GM12878 (cell line): ENCODE measurements at regions not wholly inside any gene's neighbourhood (a gene's known extent, or its start where the extent isn't known, plus 50 kb on each side); places are given as distances from the start of the nearest gene placed in this dataset.

Experiments used
- ATAC-seq: fragments of 200-7000 bp; cut with Tn5 transposase; 3 replicates; pipeline ENCODE4 v1.9.1; 2020; ENCODE audit warnings: mild to moderate bottlenecking, moderate library complexity
- BruUV-seq: library from RNA; stranded (reverse); fragments of 400-500 nt; replicated peaks from 2 replicates; lab custom pipeline; 2021; lab: Mats Ljungman, UMichigan
- CTCF ChIA-PET: fragments of 300-600 bp; sonication (Branson Sonifier 250); formaldehyde crosslinking; extraction: SDS; loops from one replicate; lab custom pipeline; 2021; ENCODE audit warnings: inconsistent platforms; lab: Yijun Ruan, JAX
- POLR2A ChIA-PET: fragments of 350-600 bp; formaldehyde crosslinking; extraction: SDS; loops from one replicate; lab custom pipeline; 2021; ENCODE audit warnings: inconsistent platforms; lab: Charles Lee
- RAD21 ChIA-PET: fragments of 300-600 bp; sonication (Branson Sonifier 250); formaldehyde crosslinking; loops from one replicate; lab custom pipeline; 2023; ENCODE audit warnings: antibody characterized with exemption; ENCODE audit not compliant: unreplicated experiment; lab: Charles Lee
- SMC1A ChIA-PET: fragments of 300-600 bp; sonication (Branson Sonifier 250); formaldehyde crosslinking; loops from one replicate; lab custom pipeline; 2023; ENCODE audit not compliant: unreplicated experiment, uncharacterized antibody; lab: Charles Lee
- DNase-seq: peaks from one replicate; pipeline ENCODE4 v3.0.0-alpha.2; 2011; ENCODE audit warnings: low read depth, low spot score
- FAIRE-seq: peaks from 3 replicates; lab custom pipeline; 2011; peaks lifted over from hg19 to GRCh38; lab: Jason Lieb, UNC
- H2AFZ ChIP-seq: 2 replicates; pipeline ENCODE4 v1.6.0; 2011; ENCODE audit warnings: low read depth, low read length, control low read depth; ENCODE audit not compliant: control insufficient read depth
- H3K27ac ChIP-seq: 2 replicates; pipeline ENCODE4 v1.5.1; 2011; ENCODE audit warnings: control low read depth; ENCODE audit not compliant: control insufficient read depth, insufficient read depth
- H3K27me3 ChIP-seq, 2 experiments: replicated peaks in 1 of 2; 2 replicates each; pipeline versions ENCODE4 v1.6.0 to v1.6.1; 2011; ENCODE audit warnings: low read length in 1 of 2; ENCODE audit not compliant: control insufficient read depth in 2 of 2, insufficient read depth in 2 of 2
- H3K36me3 ChIP-seq, 2 experiments: 2 replicates each; pipeline ENCODE4 v1.5.1; 2011; ENCODE audit warnings: low read length in 1 of 2; ENCODE audit not compliant: control insufficient read depth in 2 of 2, insufficient read depth in 2 of 2
- H3K4me1 ChIP-seq: 2 replicates; pipeline ENCODE4 v1.6.1; 2011; ENCODE audit warnings: mild to moderate bottlenecking, low read length, moderate library complexity, mixed read lengths; ENCODE audit not compliant: control insufficient read depth, insufficient read depth
- H3K4me2 ChIP-seq: 2 replicates; pipeline ENCODE4 v1.6.0; 2011; ENCODE audit warnings: control low read depth; ENCODE audit not compliant: control insufficient read depth, insufficient read depth
- H3K4me3 ChIP-seq: fragments of 200-600 bp; sonication (generic); 2 replicates; pipeline ENCODE4 v1.5.1; 2016
- H3K79me2 ChIP-seq: 2 replicates; pipeline ENCODE4 v1.6.0; 2011; ENCODE audit warnings: low read length; ENCODE audit not compliant: control insufficient read depth, insufficient read depth
- H3K9ac ChIP-seq: 2 replicates; pipeline ENCODE4 v1.8.0; 2011; ENCODE audit warnings: low read length, control low read depth, mixed read lengths; ENCODE audit not compliant: control insufficient read depth, insufficient read depth
- H3K9me3 ChIP-seq: replicated peaks from 3 replicates; pipeline ENCODE4 v1.5.1; 2011; ENCODE audit warnings: mild to moderate bottlenecking, low read length; ENCODE audit not compliant: control insufficient read depth, insufficient read depth
- H4K20me1 ChIP-seq: 2 replicates; pipeline ENCODE4 v1.6.0; 2011; ENCODE audit not compliant: control insufficient read depth, insufficient read depth
- BCL11A ChIP-seq: IDR thresholded peaks from 2 replicates; pipeline ENCODE4 v1.6.1; 2011; ENCODE audit warnings: low read depth, low read length
- EED ChIP-seq: sonication (generic); IDR thresholded peaks from 2 replicates; pipeline ENCODE4 v1.6.1; 2016; ENCODE audit warnings: antibody characterized with exemption, low read depth
- IRF5 ChIP-seq: fragments of 450-650 bp; IDR thresholded peaks from 2 replicates; pipeline ENCODE4 v1.6.1; 2017; ENCODE audit warnings: borderline replicate concordance
- MYB ChIP-seq: fragments of 150-350 bp; IDR thresholded peaks from 2 replicates; pipeline ENCODE4 v1.6.1; 2014; ENCODE audit warnings: mild to moderate bottlenecking, low read depth, low read length, borderline replicate concordance
- NFXL1 ChIP-seq: fragments of 450-650 bp; IDR thresholded peaks from 2 replicates; pipeline ENCODE4 v1.6.1; 2017; ENCODE audit warnings: antibody characterized with exemption, mild to moderate bottlenecking, borderline replicate concordance
- PAX8 ChIP-seq: fragments of 450-650 bp; IDR thresholded peaks from 2 replicates; pipeline ENCODE4 v1.6.1; 2017; ENCODE audit warnings: mild to moderate bottlenecking, moderate library complexity
- PML ChIP-seq: IDR thresholded peaks from 2 replicates; pipeline ENCODE4 v1.6.1; 2012; ENCODE audit warnings: low read length, inconsistent platforms
- POLR2AphosphoS2 ChIP-seq: IDR thresholded peaks from 2 replicates; pipeline ENCODE4 v1.6.1; 2011; ENCODE audit warnings: low read depth, mild to moderate bottlenecking, low read length, improper control_type of control experiment, moderate library complexity
- ZNF622 ChIP-seq: fragments of 450-650 bp; IDR thresholded peaks from 2 replicates; pipeline ENCODE4 v1.6.1; 2017; ENCODE audit warnings: mild to moderate bottlenecking, inconsistent platforms
- WGBS: methylation state at CpG from one replicate; pipeline ENCODE4 v1.1.6; 2016; ENCODE audit warnings: low lambda C conversion rate; ENCODE audit not compliant: insufficient replicate concordance, insufficient coverage; ENCODE audit errors: missing lambda C conversion rate; 5-methylcytosine and 5-hydroxymethylcytosine counted together
- in situ Hi-C: fragments of 300-500 bp; cut with MboI; formaldehyde crosslinking; loops from 9 replicates; pipeline ENCODE4 v1.14.3; 2018; ENCODE audit warnings: mixed read lengths
- intact Hi-C: fragments of 100-400 bp; cut with micrococcal nuclease; formaldehyde crosslinking; loops from one replicate; pipeline ENCODE4 v1.14.2; 2022; ENCODE audit not compliant: unreplicated experiment
- TF ChIP-seq, protein P1 (sequence below): IDR thresholded peaks from 2 replicates; pipeline ENCODE4 v1.6.1; 2011; ENCODE audit warnings: low read depth, low read length, improper control_type of control experiment, borderline replicate concordance

DNA sequence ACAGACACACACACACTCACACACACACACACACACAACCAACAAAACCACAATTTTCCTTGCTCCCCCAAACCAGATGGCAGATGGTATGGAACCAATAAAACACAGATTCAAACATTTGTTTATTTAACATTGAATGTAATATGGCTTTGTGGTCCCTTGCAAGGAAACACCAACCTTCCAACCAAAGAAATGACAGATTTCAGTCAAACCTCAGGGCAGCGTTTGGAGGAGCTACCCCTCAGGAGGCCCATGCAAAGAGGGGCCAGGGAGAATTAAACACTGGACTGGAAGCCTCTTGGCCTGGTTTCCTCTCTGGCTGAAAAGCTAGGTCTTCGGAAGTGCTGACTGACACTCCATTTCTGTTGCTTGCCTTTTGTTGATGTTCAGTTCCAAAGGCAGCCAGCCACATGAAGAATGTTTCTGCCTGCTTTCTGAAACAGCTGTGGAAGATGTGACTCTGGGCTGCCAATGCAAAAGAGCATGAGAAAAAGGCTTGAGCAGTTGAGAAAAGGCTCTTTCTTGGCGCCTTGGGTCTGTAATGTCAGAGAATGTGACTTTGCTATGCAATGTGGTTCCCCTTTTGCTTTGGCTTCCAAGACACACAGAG lies 296.1 kb downstream of the RPLP1 start:
- Histone ChIP-seq H4K20me1 (no peaks in the 10 kb centered on the region), H3K4me1 (no peaks in the 10 kb centered on the region), H2AFZ (no peak overlapping the region), H3K4me2 (no peak overlapping the region), H3K4me3 (no peak overlapping the region), H3K9me3 (peaks cover 22% of the 10 kb centered on the region), H3K36me3 (no peaks in the 10 kb centered on the region), H3K27me3 (peaks cover 2 to 4% of the 10 kb centered on the region in 2 experiments; a peak in 2 of 4 replicates), H3K79me2 (no peaks in the 10 kb centered on the region), H3K9ac (no peak overlapping the region), H3K27ac (no peak overlapping the region)
- ATAC-seq = no peak
- no peak for DNase-seq
- POLR2A ChIA-PET = no interaction called here
- FAIRE-seq = no peak
- in situ Hi-C loops = no loop called here
- 70% methylated on average over 3 of the region's 3 CpGs for WGBS
- intact Hi-C loops = no loop called here
- SMC1A ChIA-PET = interaction anchor here (0.8 to 1.7 kb wide), 6 partner anchors 18 to 757 kb away, joined by 3 to 7 read pairs (median 3); no protein-coding TSS in a partner anchor
- no peak for TF ChIP-seq POLR2AphosphoS2
- CTCF ChIA-PET = interaction anchor here (0.8 to 2.4 kb wide), 8 partner anchors 14 to 349 kb away, joined by 3 to 9 read pairs (median 4); partner anchors contain the start of gene TLE3
- no TSS peak for BruUV-seq
- RAD21 ChIA-PET = interaction anchor here (0.9 to 2.6 kb wide), 2 partner anchors 11 to 350 kb away, joined by 4 to 8 read pairs; no protein-coding TSS in a partner anchor

DNA sequence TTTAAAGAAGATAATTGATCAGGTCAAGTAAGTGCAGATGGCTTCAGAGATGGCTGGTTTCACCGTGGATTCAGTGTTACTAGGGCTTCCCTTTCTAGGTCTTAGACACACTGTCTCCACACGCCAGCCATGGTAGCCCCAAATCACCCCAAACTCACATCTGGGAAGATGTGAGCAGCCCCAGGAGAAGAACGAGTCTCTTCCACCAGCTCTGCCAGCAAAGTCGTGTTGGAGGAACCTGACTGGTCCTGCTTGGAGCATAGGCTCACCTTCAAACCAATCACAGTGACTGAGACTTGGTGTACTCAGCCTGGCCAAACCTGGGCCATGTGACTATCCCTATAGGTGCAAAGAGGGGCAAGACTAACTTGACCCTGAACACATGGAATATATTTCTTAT lies 296.7 kb downstream of the RPLP1 start:
- ChIA-PET RAD21 (interaction anchor here (0.9 to 2.6 kb wide), 2 partner anchors 11 to 350 kb away, joined by 4 to 8 read pairs; no protein-coding TSS in a partner anchor), CTCF (interaction anchor here (0.8 to 2.4 kb wide), 7 partner anchors 14 to 348 kb away, joined by 3 to 9 read pairs (median 4); partner anchors contain the start of gene TLE3), POLR2A (no interaction called here), SMC1A (interaction anchor here (0.8 to 2.7 kb wide), 9 partner anchors 9 to 757 kb away, joined by 3 to 11 read pairs (median 3); no protein-coding TSS in a partner anchor)
- H2AFZ ChIP-seq = no peak overlapping the region
- no peaks in the 10 kb centered on the region for H3K36me3 ChIP-seq
- ATAC-seq (no peak), FAIRE-seq (no peak), DNase-seq (no peak)
- H3K4me3 ChIP-seq = no peak overlapping the region
- in situ Hi-C loops (no loop called here), intact Hi-C loops (no loop called here)
- no peaks in the 10 kb centered on the region for H3K79me2 ChIP-seq
- BruUV-seq = no TSS peak
- no peaks in the 10 kb centered on the region for H3K4me1 ChIP-seq
- H3K9ac ChIP-seq = no peak overlapping the region
- no peaks in the 10 kb centered on the region for H4K20me1 ChIP-seq
- H3K4me2 ChIP-seq = no peak overlapping the region
- peaks cover 2 to 4% of the 10 kb centered on the region in 2 experiments; a peak in 2 of 4 replicates for H3K27me3 ChIP-seq
- no peak overlapping the region for H3K27ac ChIP-seq
- no peak for TF ChIP-seq BCL11A
- no peak for TF ChIP-seq PAX8
- TF ChIP-seq MYB = no peak
- TF ChIP-seq, protein P1, sequence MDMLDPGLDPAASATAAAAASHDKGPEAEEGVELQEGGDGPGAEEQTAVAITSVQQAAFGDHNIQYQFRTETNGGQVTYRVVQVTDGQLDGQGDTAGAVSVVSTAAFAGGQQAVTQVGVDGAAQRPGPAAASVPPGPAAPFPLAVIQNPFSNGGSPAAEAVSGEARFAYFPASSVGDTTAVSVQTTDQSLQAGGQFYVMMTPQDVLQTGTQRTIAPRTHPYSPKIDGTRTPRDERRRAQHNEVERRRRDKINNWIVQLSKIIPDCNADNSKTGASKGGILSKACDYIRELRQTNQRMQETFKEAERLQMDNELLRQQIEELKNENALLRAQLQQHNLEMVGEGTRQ = no peak
- TF ChIP-seq EED = no peak
- TF ChIP-seq PML = no peak
- no peak for TF ChIP-seq NFXL1
- TF ChIP-seq ZNF622 = no peak
- no peak for TF ChIP-seq IRF5
- peaks cover 28% of the 10 kb centered on the region for H3K9me3 ChIP-seq
- whole genome bisulfite sequencing = 42% methylated on average over 4 of the region's 4 CpGs
